A673 (cell line): ENCODE measurements at regions not wholly inside any gene's neighbourhood (a gene's known extent, or its start where the extent isn't known, plus 50 kb on each side); places are given as distances from the start of the nearest gene placed in this dataset.

ENCODE experiments used
- BruUV-seq: library from RNA; stranded (reverse); fragments of 400-500 nt; replicated peaks from 2 replicates; lab custom pipeline; 2021; lab: Mats Ljungman, UMichigan
- CTCF ChIA-PET: fragments of 300-600 bp; sonication (Branson Sonifier 250); formaldehyde crosslinking; loops from one replicate; lab custom pipeline; 2022; ENCODE audit warnings: antibody characterized with exemption; lab: Charles Lee
- POLR2A ChIA-PET: fragments of 300-600 bp; sonication (Branson Sonifier 250); formaldehyde crosslinking; loops from one replicate; lab custom pipeline; 2022; ENCODE audit warnings: antibody characterized with exemption; ENCODE audit not compliant: low non-redundant PET; lab: Charles Lee
- DNase-seq: peaks from one replicate; pipeline ENCODE4 v3.0.0-alpha.2; 2015; ENCODE audit warnings: low spot score
- H3K27ac ChIP-seq: fragments of 200-600 bp; sonication (generic); 2 replicates; pipeline ENCODE4 v1.5.1; 2016; ENCODE audit warnings: mixed run types, low read depth, mild to moderate bottlenecking, mixed read lengths, antibody characterized with exemption, low read length; ENCODE audit not compliant: poor library complexity, severe bottlenecking
- H3K27me3 ChIP-seq: fragments of 200-600 bp; sonication (generic); replicated peaks from 2 replicates; pipeline ENCODE4 v1.6.1; 2017; ENCODE audit warnings: mixed run types, low read depth, mild to moderate bottlenecking, mixed read lengths, antibody characterized with exemption, low read length; ENCODE audit not compliant: insufficient read depth, poor library complexity
- H3K36me3 ChIP-seq: fragments of 200-600 bp; sonication (generic); 2 replicates; pipeline ENCODE4 v1.6.1; 2016; ENCODE audit warnings: mixed run types, mild to moderate bottlenecking, mixed read lengths, antibody characterized with exemption, low read length; ENCODE audit not compliant: insufficient read depth, poor library complexity, severe bottlenecking
- H3K4me1 ChIP-seq: fragments of 200-600 bp; sonication (generic); 2 replicates; pipeline ENCODE4 v1.6.1; 2017; ENCODE audit warnings: mixed run types, mild to moderate bottlenecking, mixed read lengths, antibody characterized with exemption, low read length; ENCODE audit not compliant: insufficient read depth, poor library complexity, severe bottlenecking
- H3K4me3 ChIP-seq: fragments of 200-600 bp; sonication (generic); 2 replicates; pipeline ENCODE4 v1.5.1; 2016; ENCODE audit warnings: low read depth, mixed run types, mild to moderate bottlenecking, mixed read lengths, low read length; ENCODE audit not compliant: poor library complexity, severe bottlenecking
- H3K9me3 ChIP-seq: fragments of 200-600 bp; sonication (generic); 2 replicates; pipeline ENCODE4 v1.6.1; 2016; ENCODE audit warnings: mixed run types, low read depth, mild to moderate bottlenecking, mixed read lengths, antibody characterized with exemption, low read length; ENCODE audit not compliant: poor library complexity, severe bottlenecking
- CTCF ChIP-seq: fragments of 300-800, 200-600 bp; sonication (generic); conservative IDR thresholded peaks from 2 replicates; pipeline ENCODE4 v1.5.1; 2017; ENCODE audit warnings: low read depth, mild to moderate bottlenecking, antibody characterized with exemption, low read length, moderate library complexity, mixed read lengths
- EZH2 ChIP-seq: fragments of 200-600 bp; sonication (generic); IDR thresholded peaks from 2 replicates; pipeline ENCODE4 v1.6.1; 2017; ENCODE audit warnings: borderline replicate concordance, low read depth, mild to moderate bottlenecking, mixed read lengths, antibody characterized with exemption, low read length; ENCODE audit not compliant: poor library complexity, severe bottlenecking
- intact Hi-C: fragments of 100-400 bp; cut with micrococcal nuclease; formaldehyde crosslinking; loops from one replicate; pipeline ENCODE4 v1.10.0; 2022; ENCODE audit not compliant: unreplicated experiment

- Histone ChIP-seq H3K4me1 (no peaks in the 10 kb centered on the region), H3K36me3 (no peaks in the 10 kb centered on the region), H3K9me3 (peaks cover 22% of the 10 kb centered on the region), H3K4me3 (no peak overlapping the region), H3K27me3 (no peaks in the 10 kb centered on the region), H3K27ac (no peak overlapping the region)
- no TSS peak for BruUV-seq
- CTCF ChIA-PET = no interaction called here
- intact Hi-C loops = no loop called here
- POLR2A ChIA-PET = no interaction called here
- TF ChIP-seq CTCF (no peak), EZH2 (no peak)
- DNase-seq = no peak
These were observed 173.7 kb downstream of the HS3ST3B1 start for GRCh38 chr17:14474591-14474990.

- no peak for DNase-seq
- ChIA-PET CTCF (no interaction called here), POLR2A (no interaction called here)
- no peak overlapping the region for H3K27ac ChIP-seq
- TF ChIP-seq EZH2 (no peak), CTCF (no peak)
- H3K9me3 ChIP-seq = peaks cover 28% of the 10 kb centered on the region
- H3K4me3 ChIP-seq = no peak overlapping the region
- no peaks in the 10 kb centered on the region for H3K27me3 ChIP-seq
- no peaks in the 10 kb centered on the region for H3K36me3 ChIP-seq
- intact Hi-C loops = no loop called here
- BruUV-seq = no TSS peak
- H3K4me1 ChIP-seq = no peaks in the 10 kb centered on the region
These were observed 170.2 kb downstream of the HS3ST3B1 start for GRCh38 chr17:14471052-14471451.

- Histone ChIP-seq H3K4me3 (no peak overlapping the region), H3K36me3 (no peaks in the 10 kb centered on the region), H3K9me3 (peaks cover 26% of the 10 kb centered on the region), H3K4me1 (no peaks in the 10 kb centered on the region), H3K27me3 (no peaks in the 10 kb centered on the region), H3K27ac (no peak overlapping the region)
- intact Hi-C loops = no loop called here
- BruUV-seq = no TSS peak
- POLR2A ChIA-PET = no interaction called here
- no peak for DNase-seq
- TF ChIP-seq EZH2 = no peak
- no peak for TF ChIP-seq CTCF
- CTCF ChIA-PET = no interaction called here
These were observed 169.5 kb downstream of the HS3ST3B1 start for GRCh38 chr17:14470417-14470816.
